Right renal pelvis (tissue), 4 donors: ENCODE measurements at regions not wholly inside any gene's neighbourhood (a gene's known extent, or its start where the extent isn't known, plus 50 kb on each side); places are given as distances from the start of the nearest gene placed in this dataset.
"Not testable (repeated sequence)": the region's sequence is repeated elsewhere in the genome, so short reads cannot be mapped to it uniquely, and the experiment has no call there.

ENCODE experiments used
- DNase-seq, 4 donors: peaks; one replicate each; pipeline ENCODE4 v3.0.0-alpha.2; 2013; ENCODE audit warnings: low read depth in 4 of 4, low spot score in 3 of 4, missing footprints in 1 of 4

DNA sequence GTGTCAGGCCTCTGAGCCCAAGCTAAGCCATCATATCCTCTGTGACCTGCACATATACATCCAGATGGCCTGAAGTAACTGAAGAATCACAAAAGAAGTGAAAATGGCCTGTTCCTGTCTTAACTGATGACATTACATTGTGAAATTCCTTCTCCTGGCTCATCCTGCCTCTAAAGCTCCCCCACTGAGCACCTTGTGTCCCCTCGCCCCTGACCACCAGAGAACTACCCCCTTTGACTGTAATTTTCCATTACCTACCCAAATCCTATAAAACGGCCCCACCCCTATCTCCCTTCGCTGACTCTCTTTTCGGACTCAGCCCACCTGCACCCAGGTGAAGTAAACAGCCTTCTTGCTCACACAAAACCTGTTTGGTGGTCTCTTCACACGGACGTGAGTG lies 1466.6 kb upstream of the GOT2 start:
- not testable (repeated sequence) for DNase-seq

DNA sequence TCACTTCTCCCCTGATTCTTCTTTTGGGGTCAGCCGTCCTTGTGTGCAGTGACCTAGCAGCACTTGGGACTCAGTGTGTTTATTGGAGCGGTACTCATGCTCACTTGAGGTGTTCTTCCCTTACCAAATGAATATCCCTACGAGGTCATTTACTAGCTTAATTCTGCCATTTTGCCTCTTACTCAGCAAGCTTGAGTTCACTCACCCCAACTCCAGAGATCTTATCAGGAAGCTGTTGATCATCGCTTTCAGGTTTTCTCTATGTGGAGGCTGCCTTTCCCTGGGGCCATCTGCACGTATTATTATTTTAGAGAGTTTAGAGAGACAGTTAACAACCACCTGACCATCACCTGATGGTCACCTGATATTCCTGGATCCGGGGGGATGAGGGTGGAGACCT lies 1466.0 kb upstream of the GOT2 start:
- no peak for DNase-seq

DNA sequence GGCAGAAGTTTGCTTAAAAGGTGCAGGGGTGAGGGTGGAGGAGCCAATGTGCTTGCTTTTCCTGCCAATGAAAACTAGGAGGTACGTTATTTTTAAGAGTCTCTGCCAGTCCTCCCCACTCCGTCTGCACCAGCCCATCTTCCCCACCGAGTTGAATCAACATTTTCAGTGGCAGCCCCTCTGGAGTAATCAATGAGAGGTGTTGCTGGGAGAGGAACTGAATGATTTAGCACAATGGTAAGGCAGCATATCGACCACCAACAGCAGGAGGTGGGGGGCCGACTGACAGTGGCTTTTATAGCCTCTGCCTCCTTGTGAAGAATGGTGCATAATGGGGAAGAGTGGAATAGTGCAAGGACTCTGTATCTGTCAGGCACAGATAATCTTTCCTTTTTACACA lies 1465.0 kb upstream of the GOT2 start:
- DNase-seq: no peak

DNA sequence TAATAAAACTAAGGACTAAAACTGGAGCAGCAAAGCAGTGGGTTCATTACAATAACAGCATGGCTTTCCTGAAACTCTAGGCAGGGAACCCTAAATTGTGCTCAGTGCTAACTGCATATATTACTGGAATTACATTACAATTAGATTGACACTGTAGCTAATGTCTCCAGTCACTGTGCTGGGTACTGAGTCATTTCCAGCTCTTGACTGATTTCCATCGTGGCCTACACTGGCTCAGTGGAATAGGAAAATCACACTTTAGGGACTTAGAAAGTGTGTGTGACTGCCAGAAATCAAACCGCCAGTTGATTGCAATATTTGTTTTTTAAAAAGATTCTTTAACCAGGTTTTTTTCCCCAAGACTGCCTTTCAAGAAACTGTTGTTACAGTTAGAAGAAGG lies 1447.4 kb upstream of the GOT2 start:
- no peak for DNase-seq

DNA sequence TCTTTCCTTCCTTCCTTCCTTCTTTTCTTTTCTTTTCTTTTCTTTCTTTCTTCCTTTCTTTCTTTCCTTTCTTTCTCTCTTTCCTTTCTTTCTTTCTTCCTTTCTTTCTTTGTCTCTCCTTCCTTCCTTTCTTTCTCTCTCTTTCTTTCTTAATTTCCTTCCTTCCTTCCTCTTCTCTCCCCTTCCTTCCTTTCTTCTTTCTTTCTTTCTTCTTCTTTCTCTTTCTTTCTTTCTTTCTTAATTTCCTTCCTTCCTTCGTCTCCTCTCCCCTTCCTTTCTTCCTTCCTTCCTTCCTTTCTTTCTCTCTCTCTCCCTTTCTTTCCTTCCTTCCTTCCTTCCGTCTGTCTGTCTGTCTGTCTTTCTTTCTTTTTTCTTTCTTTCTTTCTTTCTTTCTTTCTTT lies 1446.5 kb upstream of the GOT2 start:
- DNase-seq: no peak

DNA sequence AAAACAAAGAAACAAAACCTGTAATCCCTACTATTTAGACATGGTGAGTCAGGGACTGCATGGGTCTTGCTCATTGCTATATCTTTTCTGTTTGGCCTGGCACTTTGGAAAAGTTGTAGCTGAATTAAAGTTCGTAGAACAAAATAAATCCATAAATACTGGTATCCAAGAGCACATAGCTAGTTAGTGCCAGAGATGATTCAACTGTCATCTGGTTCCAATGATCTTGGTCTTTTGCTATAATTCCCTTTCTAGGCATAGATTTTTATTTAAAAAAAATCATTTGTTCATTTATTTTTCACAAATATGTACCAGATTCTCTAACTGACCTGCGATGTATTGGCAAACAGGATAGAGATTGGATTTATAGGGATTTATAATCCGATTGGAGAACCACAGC lies 1436.1 kb upstream of the GOT2 start:
- DNase-seq: no peak

DNA sequence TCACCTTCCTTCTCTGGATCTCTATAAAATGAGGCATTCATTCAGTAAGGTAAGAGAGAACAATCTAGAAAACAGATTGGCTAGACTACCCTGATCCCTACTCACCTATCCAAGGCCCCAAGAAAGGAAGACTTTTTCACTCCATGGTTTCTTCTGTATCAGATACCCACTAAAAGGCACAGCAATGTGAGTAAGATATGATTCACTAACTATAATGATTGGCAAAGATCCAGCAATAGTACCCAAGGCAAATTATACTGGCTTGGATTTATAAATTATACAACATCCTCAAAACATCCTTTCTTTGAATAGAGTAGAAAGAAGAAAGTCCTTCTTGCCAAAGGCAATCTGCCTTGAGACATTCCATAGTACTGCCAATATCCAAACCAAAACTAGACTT lies 1432.0 kb upstream of the GOT2 start:
- DNase-seq: no peak

DNA sequence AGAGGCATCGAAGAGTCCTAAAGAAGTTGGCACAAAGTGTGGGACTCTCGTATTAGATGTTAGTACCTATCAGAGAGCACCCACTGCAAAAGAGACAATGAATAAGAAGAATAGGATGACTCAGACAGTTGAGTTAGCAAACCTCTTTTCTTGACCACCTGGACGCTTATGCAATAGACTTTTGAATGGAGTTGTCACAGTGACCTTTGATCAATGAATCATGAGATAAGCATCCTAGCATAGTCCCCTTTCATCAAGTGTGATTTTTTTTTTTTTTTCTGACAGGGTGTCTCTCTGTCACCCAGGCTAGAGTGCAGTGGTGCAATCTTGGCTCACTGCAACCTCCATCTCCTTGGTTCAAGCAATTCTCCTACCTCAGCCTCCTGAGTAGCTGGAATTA lies 1417.9 kb upstream of the GOT2 start:
- no peak for DNase-seq

DNA sequence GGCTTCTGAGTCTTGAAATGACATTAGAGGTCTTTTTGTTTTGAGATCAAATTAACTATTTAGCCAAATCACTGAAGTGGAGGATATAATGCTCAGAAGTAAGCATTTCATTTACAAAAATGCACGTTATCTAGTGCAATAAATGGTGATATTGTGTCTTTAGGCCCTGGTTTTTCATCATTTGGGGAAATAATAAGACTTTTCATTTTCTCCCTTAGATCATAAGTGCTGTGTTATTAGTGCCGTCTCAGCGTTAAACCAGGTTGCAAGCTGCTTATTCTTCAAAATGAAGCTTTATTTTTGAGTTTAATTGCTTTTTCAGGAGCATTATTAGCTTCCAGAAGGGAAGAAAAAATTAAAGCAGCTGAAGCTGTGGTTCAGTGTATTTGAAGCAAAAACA lies 1416.8 kb upstream of the GOT2 start:
- DNase-seq: no peak

DNA sequence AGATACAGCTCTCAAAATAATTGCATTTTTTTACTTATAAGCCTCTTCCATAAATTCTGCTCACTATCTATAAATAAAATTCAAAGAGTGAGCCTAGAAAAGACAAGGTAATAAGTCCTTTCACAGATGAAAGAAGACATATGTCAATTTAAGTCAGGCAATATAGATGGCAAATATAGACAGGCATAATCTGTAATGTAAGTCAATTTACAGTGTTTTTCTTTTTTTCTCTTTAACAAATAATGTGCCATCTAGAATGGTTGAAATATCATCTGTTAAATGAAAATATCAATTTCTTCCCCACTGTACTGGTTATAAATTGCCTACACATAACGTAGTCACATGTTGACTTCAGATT lies 1409.2 kb upstream of the GOT2 start:
- DNase-seq: no peak

DNA sequence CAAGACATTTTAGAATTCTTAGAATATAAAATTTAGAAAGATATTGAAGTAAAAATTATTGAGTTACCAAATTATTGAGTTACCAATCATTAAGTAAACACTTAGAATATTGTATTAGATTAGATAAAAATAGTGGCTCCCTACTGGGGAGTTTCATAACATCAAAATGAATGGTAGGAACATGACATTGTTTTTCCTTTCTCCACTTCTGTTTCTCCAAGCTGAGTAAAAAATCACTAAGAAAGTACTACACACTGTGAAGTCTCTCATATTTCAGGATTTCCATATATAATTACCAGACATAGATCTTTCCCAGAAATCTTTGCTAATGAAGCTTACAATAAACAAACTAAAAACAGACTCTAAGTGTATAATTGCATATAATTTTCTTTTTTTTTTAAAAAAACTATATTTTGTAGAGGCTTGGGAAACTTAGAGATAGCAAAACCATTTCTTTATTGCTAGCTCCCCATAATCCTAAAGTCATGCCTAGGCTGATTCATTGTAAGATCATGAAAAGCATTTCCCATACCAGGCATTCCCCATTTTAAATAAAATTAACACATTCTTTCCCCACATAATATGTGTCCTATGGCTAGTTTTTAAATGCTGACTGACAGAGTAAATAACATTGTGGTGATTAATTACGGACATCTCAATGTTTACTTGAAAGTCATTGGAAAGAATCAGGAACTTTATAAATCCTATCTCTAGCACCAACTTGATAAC lies 1408.7 kb upstream of the GOT2 start:
- no peak for DNase-seq

DNA sequence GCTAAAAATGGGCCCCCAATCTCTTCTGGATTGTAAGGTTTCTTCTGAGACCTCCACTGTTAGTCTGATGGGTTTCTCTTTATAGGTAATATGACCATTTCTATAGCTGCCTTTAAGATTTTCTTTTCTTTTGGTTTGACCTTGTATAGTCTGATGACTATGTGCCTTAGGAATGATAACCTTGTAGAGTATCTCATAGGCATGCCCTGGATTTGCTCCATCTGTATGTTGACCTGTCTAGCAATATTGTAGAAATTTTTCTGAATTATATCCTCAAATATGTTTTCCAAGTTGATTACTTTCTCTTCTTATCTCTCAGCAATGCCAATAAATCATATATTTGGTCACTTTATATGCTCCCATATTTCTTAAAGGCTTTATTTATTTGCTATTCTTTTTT lies 1403.8 kb upstream of the GOT2 start:
- DNase-seq: no peak

DNA sequence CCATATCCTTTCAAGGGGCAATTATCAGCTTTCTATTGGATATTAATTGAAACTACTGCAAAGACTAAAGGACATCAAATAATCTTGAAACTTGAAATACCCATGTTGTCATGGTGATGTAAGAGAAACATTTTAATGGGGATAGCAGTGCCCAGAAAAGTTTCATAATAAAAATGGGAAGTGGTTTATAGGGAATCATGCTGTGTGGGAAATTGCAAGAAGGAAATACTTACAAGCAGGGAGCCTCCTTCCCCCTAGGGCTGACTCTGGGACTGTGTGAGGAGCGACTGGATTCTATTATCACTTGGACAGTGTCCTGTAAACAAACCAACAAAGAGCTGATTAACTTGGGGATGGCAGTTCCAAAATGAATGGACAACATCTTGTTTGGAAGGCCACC lies 1393.1 kb upstream of the GOT2 start:
- no peak for DNase-seq

DNA sequence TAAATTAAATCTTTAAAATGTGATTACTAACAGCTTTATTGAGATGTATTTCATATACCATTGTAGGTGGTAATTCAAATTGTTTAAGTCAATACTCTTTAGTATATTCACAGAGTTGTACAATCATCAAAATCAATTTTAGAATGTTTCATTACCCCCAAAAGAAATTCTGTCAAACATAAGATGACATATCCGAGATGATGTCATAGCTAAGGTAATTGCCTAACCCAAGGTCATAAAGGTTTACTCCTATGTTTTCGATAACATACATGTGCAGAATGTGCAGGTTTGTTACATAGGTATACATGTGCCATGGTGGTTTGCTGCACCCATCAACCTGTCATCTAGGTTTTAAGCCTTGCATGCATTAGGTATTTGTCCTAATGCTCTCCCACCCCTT lies 1392.0 kb upstream of the GOT2 start:
- not testable (repeated sequence) for DNase-seq

DNA sequence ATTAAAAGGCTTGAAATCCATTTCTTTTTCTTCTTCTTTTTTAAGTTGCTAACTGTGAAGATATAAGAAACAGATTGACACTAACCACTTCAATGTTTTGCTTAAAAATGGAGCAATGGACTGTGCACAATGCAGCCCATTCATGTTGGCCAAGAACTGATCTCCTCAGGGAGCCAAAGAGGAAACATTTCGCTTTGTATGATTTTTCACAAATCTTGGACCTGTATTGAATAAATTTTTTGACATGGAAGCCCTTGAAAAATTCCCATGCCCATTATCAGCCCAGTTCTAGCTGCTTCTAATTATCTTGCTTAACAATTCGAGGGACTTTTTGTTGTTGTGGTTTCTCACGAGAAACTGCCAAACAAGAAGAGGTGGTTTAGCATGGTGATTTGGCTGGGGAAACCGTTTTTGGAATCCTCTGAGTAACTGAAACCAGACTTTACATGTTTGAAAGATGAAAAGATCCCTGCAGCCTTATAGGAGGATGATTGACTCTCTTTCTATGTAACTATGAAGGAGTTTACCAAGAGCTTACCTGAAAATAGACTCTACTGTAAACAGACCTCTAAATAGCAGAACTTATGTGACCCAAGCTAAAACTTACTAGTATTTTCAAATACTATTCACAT lies 1389.4 kb upstream of the GOT2 start:
- no peak for DNase-seq

DNA sequence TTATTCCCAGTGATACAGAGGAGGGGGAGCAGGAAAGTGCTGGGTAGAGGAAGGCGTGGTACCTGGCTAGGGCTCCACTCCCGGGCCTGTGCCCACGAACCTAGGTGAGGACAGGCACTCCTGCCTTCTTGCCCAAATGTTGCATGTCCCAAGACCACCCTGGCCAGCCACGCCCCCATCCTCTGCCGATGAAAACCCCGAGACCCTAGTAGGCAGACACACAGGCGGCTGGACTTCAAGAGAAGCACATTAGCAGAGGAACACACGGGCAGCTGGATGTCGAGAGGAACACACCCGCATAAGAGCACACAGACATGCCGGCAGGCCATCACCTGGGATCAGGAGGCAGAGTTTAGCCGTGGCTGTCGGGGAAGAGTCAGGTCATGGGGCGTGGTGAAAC lies 1386.5 kb upstream of the GOT2 start:
- no peak for DNase-seq

DNA sequence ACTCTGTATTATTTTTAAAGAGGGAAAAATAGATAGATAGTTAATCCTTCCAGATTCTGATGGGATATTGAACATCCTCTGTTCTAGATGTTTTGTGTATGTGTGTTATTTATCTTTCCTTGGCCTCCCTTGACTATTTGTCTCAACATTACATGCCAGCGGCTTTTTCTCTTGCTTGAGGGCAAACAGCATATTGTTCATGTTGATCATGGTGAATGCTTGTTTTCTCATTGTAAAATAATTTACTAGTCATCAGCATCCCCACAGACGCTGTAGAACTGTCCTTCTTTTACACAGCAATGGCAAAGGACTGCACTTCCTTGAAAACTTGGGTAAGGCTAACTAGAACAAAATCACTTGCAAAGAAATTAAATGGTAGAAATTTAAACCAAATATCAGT lies 1376.4 kb upstream of the GOT2 start:
- DNase-seq: no peak

DNA sequence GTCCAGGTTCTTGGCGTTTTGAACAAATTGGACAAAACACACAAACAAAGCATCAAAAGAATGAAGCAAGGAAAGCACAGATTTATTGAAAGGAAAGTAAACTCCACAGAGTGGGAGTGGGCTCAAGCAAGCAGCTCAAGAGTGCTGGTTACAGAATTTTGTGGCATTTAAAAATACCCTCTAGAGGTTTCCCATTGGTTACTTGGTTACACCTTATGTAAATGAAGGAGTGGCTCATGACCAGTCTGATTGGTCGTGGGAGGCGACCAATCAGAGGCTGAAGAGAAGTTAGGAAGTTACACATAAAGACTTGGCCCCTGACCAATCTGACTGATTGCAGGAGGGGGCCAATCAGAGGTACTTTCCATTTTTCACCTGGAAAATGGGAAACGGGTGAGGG lies 1373.8 kb upstream of the GOT2 start:
- DNase-seq: no peak

DNA sequence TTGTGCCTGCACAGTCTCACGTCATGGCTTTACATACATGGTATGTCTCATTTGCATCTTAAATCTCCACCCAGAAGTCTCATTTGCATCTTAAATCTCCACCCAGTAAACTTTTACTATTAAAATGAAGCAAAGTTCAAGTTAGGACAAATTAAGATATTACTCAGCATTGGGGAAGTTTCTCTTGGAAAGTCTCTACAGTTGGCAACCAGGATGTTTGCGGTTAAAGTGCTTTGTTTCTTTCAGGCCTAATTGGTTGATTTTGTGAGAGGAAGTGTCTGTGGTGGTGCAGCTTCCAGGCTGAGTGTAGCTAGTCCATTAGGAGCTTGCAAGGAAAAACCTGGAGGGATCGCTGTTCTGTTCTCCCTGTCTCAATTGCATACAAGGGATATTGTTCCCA lies 1373.3 kb upstream of the GOT2 start:
- DNase-seq: no peak

DNA sequence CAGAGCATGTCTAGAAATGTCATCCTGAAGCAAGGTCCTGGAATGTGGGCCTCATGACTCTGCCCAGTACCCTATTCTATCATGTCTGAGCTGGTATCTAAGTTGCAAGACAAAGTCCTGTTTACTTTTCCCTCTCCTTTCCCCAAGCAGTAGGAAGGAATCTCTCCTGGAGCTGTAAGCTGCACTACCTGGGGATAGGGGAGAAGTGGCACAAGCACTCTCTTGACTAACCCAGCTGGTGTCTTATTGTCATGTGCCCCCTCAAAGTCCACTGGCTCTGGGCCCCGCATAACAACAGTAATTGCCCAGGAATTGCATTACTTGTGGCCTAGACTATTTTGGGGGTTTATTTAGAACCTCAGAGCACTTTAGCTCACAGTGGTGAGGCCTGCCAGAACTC lies 1366.3 kb upstream of the GOT2 start:
- DNase-seq: no peak

DNA sequence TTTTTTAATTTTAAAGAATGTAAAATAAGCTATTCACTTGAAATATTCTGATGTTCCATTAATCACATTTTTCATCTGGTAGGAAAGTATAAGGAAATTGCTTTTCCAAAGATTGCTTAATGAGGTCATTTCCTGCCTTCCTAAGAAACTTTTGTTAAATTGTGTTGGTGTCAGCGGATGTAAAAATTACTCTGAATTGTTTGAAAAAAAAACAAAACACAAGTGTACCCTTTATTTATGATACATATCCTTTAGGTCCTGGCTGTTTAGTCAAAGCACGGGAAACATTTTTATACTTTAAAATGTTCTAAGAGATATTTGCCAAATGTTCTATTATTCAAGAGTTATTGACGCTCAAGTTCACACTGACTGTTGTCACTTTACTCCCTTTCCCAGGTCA lies 1357.4 kb upstream of the GOT2 start:
- DNase-seq: peak in 3 of 4 donors; percentile 1 to 5 (median 5)

DNA sequence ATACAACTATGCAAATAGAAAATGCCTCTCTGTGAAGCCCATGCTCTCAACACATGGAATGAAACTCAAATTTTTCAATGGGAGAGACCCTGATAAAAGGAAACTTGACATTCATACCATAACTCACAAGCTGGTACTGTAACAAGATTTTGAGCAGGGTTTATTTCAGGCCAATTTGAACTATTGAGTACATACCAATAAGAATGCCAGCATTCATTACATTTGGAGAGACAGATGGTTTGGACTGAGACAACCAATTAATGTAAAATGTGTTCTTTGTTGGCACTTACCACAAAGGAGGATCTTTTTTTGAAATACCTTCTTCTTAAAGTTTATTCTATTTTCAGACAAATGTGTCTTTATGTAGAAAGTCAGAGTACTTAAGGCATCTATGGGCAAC lies 1357.0 kb upstream of the GOT2 start:
- no peak for DNase-seq

DNA sequence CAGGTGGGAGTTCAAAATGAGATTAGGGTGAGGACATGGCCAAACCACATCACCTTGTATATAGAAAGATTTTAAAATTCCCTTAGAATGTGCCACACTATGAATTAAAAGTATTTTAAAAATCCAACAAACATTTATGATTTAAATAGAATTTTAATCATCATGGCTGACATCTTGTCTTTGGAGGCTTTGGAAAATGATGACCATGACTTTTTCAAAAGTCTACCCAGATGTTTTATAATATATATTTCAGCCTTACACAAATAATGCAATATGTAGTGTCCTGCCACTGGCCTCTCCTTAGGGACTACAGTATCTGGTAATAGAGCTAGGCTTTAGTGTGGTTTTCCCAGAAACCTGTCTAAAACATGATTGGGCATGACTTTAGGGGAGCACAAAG lies 1353.4 kb upstream of the GOT2 start:
- no peak for DNase-seq
